Stomach (tissue), 8 donors: ENCODE measurements at regions not wholly inside any gene's neighbourhood (a gene's known extent, or its start where the extent isn't known, plus 50 kb on each side); places are given as distances from the start of the nearest gene placed in this dataset.

ENCODE experiments used
- DNase-seq, 2 donors: peaks; one replicate each; pipeline versions ENCODE4 v3.0.0 to v3.0.0-alpha.2; 2013 to 2019
- H3K27ac ChIP-seq, 5 donors: fragments of 200-600 bp in 4 of 5; sonication (generic) in 4 of 5; one replicate each; pipeline ENCODE4 v1.5.1; 2013 to 2019; ENCODE audit warnings: mild to moderate bottlenecking in 1 of 5, moderate library complexity in 1 of 5
- H3K27me3 ChIP-seq, 3 donors: fragments of 200-600 bp; sonication (generic); one replicate each; pipeline ENCODE4 v1.5.1; 2017 to 2019; ENCODE audit warnings: mixed run types in 1 of 3
- H3K36me3 ChIP-seq, 4 donors: fragments of 200-600 bp; sonication (generic); 1 replicate in 3 of 4; 2 replicates in 1 of 4; pipeline ENCODE4 v1.5.1; 2016 to 2019
- H3K4me1 ChIP-seq, 4 donors: fragments of 200-600 bp; sonication (generic); one replicate each; pipeline ENCODE4 v1.5.1; 2016 to 2019
- H3K4me3 ChIP-seq, 4 donors: fragments of 200-600 bp; sonication (generic) in 3 of 4; one replicate each; pipeline ENCODE4 v1.5.1; 2016 to 2019; ENCODE audit warnings: mild to moderate bottlenecking in 1 of 4
- H3K9me3 ChIP-seq, 4 donors: fragments of 200-600 bp; sonication (generic); one replicate each; pipeline ENCODE4 v1.5.1; 2016 to 2019
- EP300 ChIP-seq: sonication (generic); formaldehyde crosslinking; IDR thresholded peaks from one replicate; pipeline ENCODE4 v1.6.1; 2017; ENCODE audit warnings: antibody characterized with exemption
- POLR2A ChIP-seq, 4 donors: fragments of 450-650 bp; IDR thresholded peaks; one replicate each; pipeline ENCODE4 v1.6.1; 2016; ENCODE audit warnings: antibody characterized with exemption in 4 of 4, control low read depth in 2 of 4, mild to moderate bottlenecking in 1 of 4, moderate library complexity in 1 of 4
- POLR2AphosphoS5 ChIP-seq, 3 donors: sonication (generic); formaldehyde crosslinking; IDR thresholded peaks; one replicate each; pipeline ENCODE4 v1.6.1; 2016; ENCODE audit warnings: antibody characterized with exemption in 3 of 3
- WGBS, 5 donors: extraction: QIAGEN DNeasy Blood & Tissue Kit in 3 of 5; methylation state at CpG; one replicate each; pipeline versions ENCODE4 v1.1.5 to v1.1.7; 2013 to 2018; 5-methylcytosine and 5-hydroxymethylcytosine counted together
- intact Hi-C: fragments of 100-400 bp; cut with DNase I; formaldehyde crosslinking; loops from one replicate; pipeline ENCODE4 v1.15.1; 2023; ENCODE audit warnings: low total_unique reads
- TF ChIP-seq, protein P1 (sequence below), 7 experiments: fragments of 450-650 bp in 4 of 7; fragments of 200-600 bp in 3 of 7; sonication (generic) in 3 of 7; IDR thresholded peaks; one replicate each; pipeline ENCODE4 v1.5.1; 2016 to 2019; ENCODE audit warnings: antibody characterized with exemption in 7 of 7, control low read depth in 2 of 7, mild to moderate bottlenecking in 1 of 7
- donor health status: healthy with polysubstance abuse.
- donor health status: Bipolar disorder and iron deficiency.
- donor health status: healthy.

DNA sequence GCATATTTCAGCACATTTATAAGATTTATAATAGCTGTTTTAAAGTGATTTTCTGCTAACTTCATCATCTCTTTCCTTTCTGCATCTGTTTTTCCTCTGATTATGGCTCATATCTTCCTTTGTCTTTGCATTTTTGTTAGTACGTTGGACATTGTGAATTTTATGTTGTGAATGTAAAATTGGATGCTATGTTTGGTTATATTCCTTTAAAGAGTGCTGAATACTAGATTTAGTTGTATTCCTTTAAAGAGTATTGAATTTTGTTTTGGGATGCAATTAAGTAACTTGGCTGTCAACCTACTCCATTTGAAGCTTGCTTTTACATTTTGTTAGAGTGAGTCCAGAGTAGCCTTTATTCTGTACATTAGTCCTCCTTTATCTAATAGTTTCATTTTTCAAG is 81.2 kb downstream of the ZNF777 start:
- 59 to 83% (median 62%) methylated on average over 1 of the region's 1 CpG for WGBS, 5 donors
- H3K27me3 ChIP-seq: no peaks in the 10 kb centered on the region
- H3K4me1 ChIP-seq: no peaks in the 10 kb centered on the region
- intact Hi-C loops: no loop called here
- H3K36me3 ChIP-seq: no peaks in the 10 kb centered on the region
- no peak for DNase-seq
- peaks cover 0 to 30% (median 26%) of the 10 kb centered on the region in 4 donors for H3K9me3 ChIP-seq
- no peak overlapping the region for H3K4me3 ChIP-seq
- no peak for TF ChIP-seq POLR2A (IDR thresholded peaks at IDR 0.05)
- no peak overlapping the region for H3K27ac ChIP-seq

DNA sequence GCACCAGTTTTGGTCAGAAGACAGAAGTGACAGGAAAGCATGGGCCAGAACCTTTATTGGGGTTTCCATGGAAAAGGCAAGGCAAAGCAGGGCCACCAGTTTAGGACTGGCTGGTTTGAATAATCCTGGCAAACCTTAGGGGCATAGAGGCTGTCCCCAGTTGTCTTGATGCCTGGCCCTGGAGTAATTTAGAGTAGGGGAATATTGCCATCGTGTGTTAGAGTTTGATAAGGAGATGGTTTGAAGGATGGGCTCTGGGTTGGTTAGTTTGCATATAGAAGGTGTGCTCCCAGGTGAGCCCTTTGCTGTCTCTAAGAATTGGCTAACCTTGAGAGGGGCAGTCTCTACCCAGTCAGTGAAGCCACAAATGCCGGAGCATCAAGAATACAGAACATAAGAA is 79.6 kb downstream of the ZNF777 start:
- TF ChIP-seq POLR2A (IDR thresholded peaks at IDR 0.05): no peak
- TF ChIP-seq EP300: no peak
- TF ChIP-seq POLR2AphosphoS5 (IDR thresholded peaks at IDR 0.05): no peak
- TF ChIP-seq, protein P1, sequence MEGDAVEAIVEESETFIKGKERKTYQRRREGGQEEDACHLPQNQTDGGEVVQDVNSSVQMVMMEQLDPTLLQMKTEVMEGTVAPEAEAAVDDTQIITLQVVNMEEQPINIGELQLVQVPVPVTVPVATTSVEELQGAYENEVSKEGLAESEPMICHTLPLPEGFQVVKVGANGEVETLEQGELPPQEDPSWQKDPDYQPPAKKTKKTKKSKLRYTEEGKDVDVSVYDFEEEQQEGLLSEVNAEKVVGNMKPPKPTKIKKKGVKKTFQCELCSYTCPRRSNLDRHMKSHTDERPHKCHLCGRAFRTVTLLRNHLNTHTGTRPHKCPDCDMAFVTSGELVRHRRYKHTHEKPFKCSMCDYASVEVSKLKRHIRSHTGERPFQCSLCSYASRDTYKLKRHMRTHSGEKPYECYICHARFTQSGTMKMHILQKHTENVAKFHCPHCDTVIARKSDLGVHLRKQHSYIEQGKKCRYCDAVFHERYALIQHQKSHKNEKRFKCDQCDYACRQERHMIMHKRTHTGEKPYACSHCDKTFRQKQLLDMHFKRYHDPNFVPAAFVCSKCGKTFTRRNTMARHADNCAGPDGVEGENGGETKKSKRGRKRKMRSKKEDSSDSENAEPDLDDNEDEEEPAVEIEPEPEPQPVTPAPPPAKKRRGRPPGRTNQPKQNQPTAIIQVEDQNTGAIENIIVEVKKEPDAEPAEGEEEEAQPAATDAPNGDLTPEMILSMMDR (IDR thresholded peaks at IDR 0.05): no peak
- Histone ChIP-seq H3K9me3 (peaks cover 0 to 30% (median 26%) of the 10 kb centered on the region in 4 donors), H3K27ac (no peak overlapping the region), H3K36me3 (no peaks in the 10 kb centered on the region), H3K4me1 (no peaks in the 10 kb centered on the region), H3K4me3 (no peak overlapping the region), H3K27me3 (no peaks in the 10 kb centered on the region)
- no peak for DNase-seq
- intact Hi-C loops: no loop called here
- 83 to 90% (median 86%) methylated on average over 2 of the region's 2 CpGs for WGBS, 5 donors
